Immature natural killer cell (primary cell): ENCODE measurements at regions not wholly inside any gene's neighbourhood (a gene's known extent, or its start where the extent isn't known, plus 50 kb on each side); places are given as distances from the start of the nearest gene placed in this dataset.
"Not testable (repeated sequence)": the region's sequence is repeated elsewhere in the genome, so short reads cannot be mapped to it uniquely, and the experiment has no call there.

ENCODE experiments used
- DNase-seq, 3 donors: peaks; one replicate each; pipeline ENCODE4 v3.0.0; 2022; ENCODE audit warnings: mixed read lengths in 1 of 3
- H3K27ac Mint-ChIP-seq, 6 donors: one replicate each; pipeline ENCODE4 v1.8.0; 2020; ENCODE audit warnings: mixed read lengths in 6 of 6, mild to moderate bottlenecking in 5 of 6, inconsistent platforms in 4 of 6, moderate library complexity in 3 of 6
- H3K27me3 Mint-ChIP-seq, 3 donors: one replicate each; pipeline ENCODE4 v1.8.0; 2020 to 2021; ENCODE audit warnings: low read depth in 3 of 3, mild to moderate bottlenecking in 3 of 3, mixed read lengths in 3 of 3, moderate library complexity in 3 of 3, inconsistent platforms in 1 of 3
- H3K36me3 Mint-ChIP-seq, 3 donors: one replicate each; pipeline ENCODE4 v1.8.0; 2020; ENCODE audit warnings: mixed read lengths in 3 of 3, inconsistent platforms in 2 of 3, mild to moderate bottlenecking in 2 of 3
- H3K4me1 Mint-ChIP-seq, 2 donors: one replicate each; pipeline ENCODE4 v1.8.0; 2020; ENCODE audit warnings: inconsistent platforms in 2 of 2, mild to moderate bottlenecking in 2 of 2, mixed read lengths in 2 of 2, moderate library complexity in 1 of 2
- H3K4me3 Mint-ChIP-seq, 5 donors: one replicate each; pipeline ENCODE4 v1.8.0; 2020; ENCODE audit warnings: mild to moderate bottlenecking in 5 of 5, mixed read lengths in 5 of 5, inconsistent platforms in 3 of 5, moderate library complexity in 3 of 5
- H3K9me3 Mint-ChIP-seq, 6 donors: one replicate each; pipeline ENCODE4 v1.8.0; 2020; ENCODE audit warnings: mild to moderate bottlenecking in 6 of 6, mixed read lengths in 6 of 6, inconsistent platforms in 4 of 6, moderate library complexity in 3 of 6

GRCh38 chr12:116368196-116369194 lies 91.0 kb upstream of the MED13L start:
- H3K36me3 Mint-ChIP-seq, result no peaks in the 10 kb centered on the region
- no peak for DNase-seq
- H3K27me3 Mint-ChIP-seq, result peaks cover 3% of the 10 kb centered on the region in 3 donors
- H3K4me3 Mint-ChIP-seq, result no peak overlapping the region
- no peak overlapping the region for H3K27ac Mint-ChIP-seq
- H3K9me3 Mint-ChIP-seq, result no peaks in the 10 kb centered on the region
- H3K4me1 Mint-ChIP-seq, result no peaks in the 10 kb centered on the region

DNA sequence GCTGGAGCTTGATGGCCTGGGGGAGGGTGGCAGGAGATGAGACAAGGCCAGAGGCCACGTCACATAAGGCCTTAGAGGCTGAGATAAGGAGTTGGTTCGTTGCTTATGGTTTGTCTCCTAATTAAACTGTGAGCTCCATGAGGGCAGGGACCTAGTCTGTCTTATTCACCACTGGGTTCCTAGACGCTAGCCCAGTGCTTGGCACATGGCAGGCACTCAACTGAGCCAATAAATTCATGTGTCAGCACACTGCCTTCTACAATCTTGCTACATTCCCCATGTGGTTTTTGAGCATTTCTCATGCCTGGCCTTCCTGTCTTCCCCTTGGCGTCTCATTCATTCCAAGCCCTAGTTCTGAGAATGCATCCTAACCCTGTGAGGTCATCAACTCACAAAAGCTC lies 92.5 kb upstream of the MED13L start:
- Mint-ChIP-seq H3K9me3 (no peaks in the 10 kb centered on the region), H3K36me3 (no peaks in the 10 kb centered on the region), H3K27ac (no peak overlapping the region), H3K4me1 (no peaks in the 10 kb centered on the region), H3K27me3 (peaks cover 1 to 3% (median 3%) of the 10 kb centered on the region in 3 donors), H3K4me3 (no peak overlapping the region)
- DNase-seq, result no peak

DNA sequence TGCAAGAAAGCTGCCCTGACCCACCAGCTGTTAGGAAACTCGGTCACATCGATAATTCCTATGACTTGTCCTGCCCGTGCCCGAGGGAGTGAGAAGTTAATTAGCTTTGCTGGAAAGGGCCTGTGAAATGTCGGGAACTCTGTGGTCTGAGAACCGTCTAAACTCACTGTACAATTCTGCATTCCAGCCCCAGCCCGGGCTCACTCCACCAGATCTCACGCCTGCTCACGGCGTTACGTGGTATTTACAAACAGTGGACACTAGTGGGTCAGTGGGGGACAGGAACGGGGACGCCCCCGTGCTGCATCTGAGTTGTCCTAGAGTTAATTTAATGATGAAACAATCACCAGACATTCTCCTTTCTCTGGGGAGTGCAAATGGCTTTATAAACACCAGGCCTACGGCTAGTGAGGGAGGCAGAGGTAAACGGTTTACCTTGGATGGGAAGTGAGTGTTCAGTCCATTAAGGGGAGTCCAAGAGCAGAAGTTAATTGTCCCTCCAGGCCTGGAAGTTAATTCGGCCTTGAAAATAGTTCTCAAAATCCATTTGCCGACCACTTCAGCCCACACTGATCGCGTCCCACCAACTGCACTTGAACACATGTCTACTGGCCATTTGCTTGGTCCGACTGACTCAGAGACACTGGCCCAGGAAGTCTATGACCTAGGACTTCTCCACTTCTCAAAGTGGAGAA lies 93.5 kb upstream of the MED13L start:
- Mint-ChIP-seq H3K4me1 (no peaks in the 10 kb centered on the region), H3K9me3 (no peaks in the 10 kb centered on the region), H3K27me3 (peaks cover 1 to 3% (median 3%) of the 10 kb centered on the region in 3 donors), H3K4me3 (no peak overlapping the region), H3K27ac (no peak overlapping the region), H3K36me3 (no peaks in the 10 kb centered on the region)
- no peak for DNase-seq

DNA sequence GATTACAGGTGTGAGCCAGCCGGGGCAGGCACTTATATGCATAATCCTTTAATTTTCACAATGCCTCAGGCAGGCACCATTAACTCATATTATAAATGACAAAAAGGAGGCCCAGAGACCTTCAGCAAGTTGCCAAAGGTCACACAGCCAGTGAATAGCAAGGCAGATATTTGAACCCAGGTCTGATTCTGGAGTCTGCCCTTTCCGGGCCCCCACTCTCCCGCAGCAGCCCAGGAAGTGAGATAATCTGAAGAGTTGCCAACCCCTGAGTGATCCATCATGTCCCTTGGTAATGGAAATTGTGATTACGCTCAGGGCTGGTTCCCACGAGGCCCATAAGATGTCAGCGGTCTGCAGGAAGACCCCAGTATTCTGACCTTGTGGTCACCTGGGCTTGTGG lies 95.3 kb upstream of the MED13L start:
- H3K27ac Mint-ChIP-seq, result no peak overlapping the region
- H3K4me3 Mint-ChIP-seq, result no peak overlapping the region
- H3K4me1 Mint-ChIP-seq, result no peaks in the 10 kb centered on the region
- H3K36me3 Mint-ChIP-seq, result no peaks in the 10 kb centered on the region
- no peaks in the 10 kb centered on the region for H3K9me3 Mint-ChIP-seq
- H3K27me3 Mint-ChIP-seq, result peaks cover 0 to 2% (median 0%) of the 10 kb centered on the region in 3 donors
- no peak for DNase-seq

DNA sequence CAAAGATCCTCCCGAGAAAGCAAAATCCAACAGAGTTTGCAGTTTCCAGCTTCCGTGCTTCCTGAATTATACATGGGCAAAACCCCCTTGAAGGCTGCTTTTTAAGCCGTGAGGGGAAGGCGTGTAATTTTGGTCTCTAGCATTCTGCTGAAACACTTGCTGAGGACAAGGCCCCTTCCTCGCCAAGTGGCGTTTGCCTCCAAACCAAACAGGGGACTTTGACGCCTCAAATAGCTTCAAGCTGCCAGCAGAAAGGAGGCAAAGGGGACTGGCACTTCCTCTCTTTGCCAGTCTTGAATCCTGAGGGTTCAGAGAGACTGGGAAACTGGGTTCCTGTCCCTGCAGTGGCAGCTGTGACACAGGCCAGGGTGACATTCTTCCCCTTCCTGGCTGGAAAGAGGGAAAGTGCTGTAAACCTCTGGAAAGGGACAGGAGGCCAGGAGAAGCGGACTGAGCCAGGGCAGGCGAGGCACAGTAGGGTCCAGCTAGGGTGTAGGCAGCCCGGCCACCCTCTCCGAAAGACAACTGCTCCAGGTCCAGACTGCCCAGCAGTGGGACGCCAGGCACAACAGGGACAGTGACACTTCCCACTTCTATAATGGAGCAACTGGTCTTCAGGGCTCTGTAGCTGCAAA lies 96.2 kb upstream of the MED13L start:
- no peak overlapping the region for H3K4me3 Mint-ChIP-seq
- peaks cover 0 to 2% (median 1%) of the 10 kb centered on the region in 3 donors for H3K27me3 Mint-ChIP-seq
- H3K36me3 Mint-ChIP-seq, result no peaks in the 10 kb centered on the region
- DNase-seq, result no peak
- H3K27ac Mint-ChIP-seq, result no peak overlapping the region
- no peaks in the 10 kb centered on the region for H3K4me1 Mint-ChIP-seq
- H3K9me3 Mint-ChIP-seq, result no peaks in the 10 kb centered on the region

- Mint-ChIP-seq H3K36me3 (no peaks in the 10 kb centered on the region), H3K27me3 (peaks cover 0 to 2% (median 1%) of the 10 kb centered on the region in 3 donors), H3K4me1 (no peaks in the 10 kb centered on the region), H3K4me3 (no peak overlapping the region), H3K9me3 (no peaks in the 10 kb centered on the region), H3K27ac (no peak overlapping the region)
- DNase-seq, result no peak
These were observed 96.7 kb upstream of the MED13L start for GRCh38 chr12:116374207-116374606.

GRCh38 chr12:116375278-116375842 lies 97.9 kb upstream of the MED13L start:
- no peaks in the 10 kb centered on the region for H3K36me3 Mint-ChIP-seq
- peaks cover 0 to 2% (median 0%) of the 10 kb centered on the region in 6 donors for H3K9me3 Mint-ChIP-seq

GRCh38 chr12:116376354-116377193 lies 99.1 kb upstream of the MED13L start:
- Mint-ChIP-seq H3K4me1 (no peaks in the 10 kb centered on the region), H3K36me3 (no peaks in the 10 kb centered on the region), H3K9me3 (peaks cover 0 to 2% (median 0%) of the 10 kb centered on the region in 6 donors), H3K27ac (no peak overlapping the region), H3K27me3 (peaks cover 2% of the 10 kb centered on the region in 3 donors), H3K4me3 (no peak overlapping the region)
- DNase-seq, result no peak

More at GRCh38 chr12:116375278-116375842, 97.9 kb upstream of the MED13L start:
- DNase-seq, result no peak
- Mint-ChIP-seq H3K27me3 (peaks cover 1 to 2% (median 2%) of the 10 kb centered on the region in 3 donors), H3K4me3 (no peak overlapping the region), H3K27ac (no peak overlapping the region), H3K4me1 (no peaks in the 10 kb centered on the region)

GRCh38 chr12:116377194-116377571 lies 99.7 kb upstream of the MED13L start:
- H3K9me3 Mint-ChIP-seq, result not testable (repeated sequence)

GRCh38 chr12:116378002-116378401 lies 100.5 kb upstream of the MED13L start:
- DNase-seq, result no peak
- Mint-ChIP-seq H3K36me3 (no peaks in the 10 kb centered on the region), H3K4me1 (no peaks in the 10 kb centered on the region), H3K27ac (no peak overlapping the region), H3K27me3 (peaks cover 0 to 5% (median 2%) of the 10 kb centered on the region in 3 donors), H3K9me3 (peaks cover 0 to 2% (median 0%) of the 10 kb centered on the region in 6 donors), H3K4me3 (no peak overlapping the region)

More at GRCh38 chr12:116377194-116377571, 99.7 kb upstream of the MED13L start:
- H3K4me1 Mint-ChIP-seq, H3K36me3 Mint-ChIP-seq, H3K27me3 Mint-ChIP-seq, DNase-seq, H3K27ac Mint-ChIP-seq, H3K4me3 Mint-ChIP-seq: not testable (repeated sequence)

DNA sequence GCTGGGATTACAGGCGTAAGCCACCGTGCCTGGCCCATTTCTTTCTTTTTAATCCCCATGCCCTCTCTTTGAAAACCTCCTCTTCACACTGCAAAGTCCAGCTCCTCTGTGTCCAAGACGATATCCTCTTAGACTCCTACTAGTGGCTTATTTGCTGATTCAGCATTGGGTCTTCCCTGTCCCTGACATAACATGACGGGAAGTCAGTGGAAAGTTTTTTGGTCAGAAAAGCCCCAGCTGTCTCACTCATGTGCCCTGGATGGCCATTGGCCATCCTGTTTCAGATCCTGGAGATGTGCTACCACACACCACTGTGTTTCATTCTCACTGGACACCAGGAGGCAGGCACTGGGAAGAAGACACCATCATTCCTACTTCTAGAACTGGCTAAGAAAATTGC lies 102.6 kb upstream of the MED13L start:
- no peak overlapping the region for H3K27ac Mint-ChIP-seq
- H3K4me3 Mint-ChIP-seq, result no peak overlapping the region
- DNase-seq, result no peak
- peaks cover 0 to 3% of the 10 kb centered on the region in 2 donors for H3K4me1 Mint-ChIP-seq
- peaks cover 0 to 2% (median 0%) of the 10 kb centered on the region in 6 donors for H3K9me3 Mint-ChIP-seq
- peaks cover 2 to 6% (median 2%) of the 10 kb centered on the region in 3 donors for H3K27me3 Mint-ChIP-seq
- H3K36me3 Mint-ChIP-seq, result no peaks in the 10 kb centered on the region

DNA sequence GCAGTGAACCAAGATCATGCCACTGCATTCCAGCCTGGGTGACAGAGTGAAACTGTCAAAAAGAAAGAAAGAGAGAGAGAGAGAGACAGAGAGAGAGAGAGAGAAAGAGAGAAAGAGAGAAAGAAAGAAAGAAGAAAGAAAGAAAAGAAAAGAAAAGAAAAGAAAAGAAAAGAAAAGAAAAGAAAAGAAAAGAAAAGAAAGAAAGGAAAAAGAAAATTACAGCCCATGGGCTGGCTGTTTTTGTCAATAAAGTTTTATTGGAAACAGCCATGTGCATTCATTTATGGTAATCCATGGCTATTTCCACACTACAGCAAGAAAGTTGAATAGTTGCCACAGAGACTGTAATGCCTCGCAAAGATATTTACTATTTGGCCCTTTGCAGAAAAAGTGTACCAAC lies 103.2 kb upstream of the MED13L start:
- not testable (repeated sequence) for H3K4me3 Mint-ChIP-seq, H3K27me3 Mint-ChIP-seq, DNase-seq, H3K36me3 Mint-ChIP-seq, H3K4me1 Mint-ChIP-seq, H3K27ac Mint-ChIP-seq, H3K9me3 Mint-ChIP-seq

DNA sequence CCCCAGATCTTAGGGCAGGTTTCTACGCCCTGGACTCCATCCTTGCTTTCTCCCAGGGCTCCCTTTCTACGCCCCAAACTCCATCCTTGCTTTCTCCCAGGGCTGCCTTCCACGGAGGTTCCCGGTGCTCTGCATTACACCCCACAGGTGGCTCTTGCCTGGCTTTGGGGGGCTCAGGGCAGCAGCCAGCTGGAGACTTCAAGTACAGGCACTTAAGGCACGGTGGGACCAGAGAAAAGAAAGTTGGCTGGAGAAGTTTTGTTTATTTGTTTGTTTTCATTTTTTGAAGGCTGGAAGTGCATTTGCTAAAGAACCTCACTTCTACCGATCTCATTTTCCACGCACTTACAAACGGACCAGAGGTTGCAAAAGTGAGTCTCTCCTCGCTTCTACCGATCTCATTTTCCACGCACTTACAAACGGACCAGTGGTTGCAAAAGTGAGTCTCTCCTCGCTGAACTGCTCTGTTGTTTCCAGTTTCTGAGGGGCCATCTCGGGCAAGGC lies 103.8 kb upstream of the MED13L start:
- Mint-ChIP-seq H3K27me3 (peaks cover 2 to 6% (median 2%) of the 10 kb centered on the region in 3 donors), H3K9me3 (peaks cover 0 to 2% (median 0%) of the 10 kb centered on the region in 6 donors), H3K4me1 (peaks cover 0 to 3% of the 10 kb centered on the region in 2 donors), H3K27ac (no peak overlapping the region), H3K4me3 (no peak overlapping the region), H3K36me3 (no peaks in the 10 kb centered on the region)
- no peak for DNase-seq
